Stimulated activated naive CD4-positive, alpha-beta T cell treated with Interleukin-2 at 50 U/mL for 16 hours (primary cell): ENCODE measurements at regions not wholly inside any gene's neighbourhood (a gene's known extent, or its start where the extent isn't known, plus 50 kb on each side); places are given as distances from the start of the nearest gene placed in this dataset.
"Not testable (repeated sequence)": the region's sequence is repeated elsewhere in the genome, so short reads cannot be mapped to it uniquely, and the experiment has no call there.

Experiments used
- DNase-seq: peaks from one replicate; lab custom pipeline; 2025; lab: John Stamatoyannopoulos, UW

DNA sequence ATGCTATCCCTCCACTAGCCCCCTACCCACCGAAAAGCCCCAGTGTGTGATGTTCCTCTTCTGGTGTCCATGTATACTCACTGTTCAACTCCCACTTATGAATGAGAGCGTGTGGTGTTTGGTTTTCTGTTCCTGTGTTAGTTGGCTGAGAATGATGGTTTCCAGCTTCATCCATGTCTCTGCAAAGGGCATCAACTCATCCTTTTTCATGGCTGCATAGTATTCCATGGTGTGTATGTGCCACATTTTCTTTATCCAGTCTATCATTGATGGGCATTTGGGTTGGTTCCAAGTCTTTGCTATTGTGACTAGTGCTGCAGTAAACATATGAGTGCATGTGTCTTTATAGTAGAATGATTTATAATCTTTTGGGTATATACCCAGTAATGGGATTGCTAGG, 599.3 kb upstream of the B3GAT1 start:
- DNase-seq: not testable (repeated sequence)

DNA sequence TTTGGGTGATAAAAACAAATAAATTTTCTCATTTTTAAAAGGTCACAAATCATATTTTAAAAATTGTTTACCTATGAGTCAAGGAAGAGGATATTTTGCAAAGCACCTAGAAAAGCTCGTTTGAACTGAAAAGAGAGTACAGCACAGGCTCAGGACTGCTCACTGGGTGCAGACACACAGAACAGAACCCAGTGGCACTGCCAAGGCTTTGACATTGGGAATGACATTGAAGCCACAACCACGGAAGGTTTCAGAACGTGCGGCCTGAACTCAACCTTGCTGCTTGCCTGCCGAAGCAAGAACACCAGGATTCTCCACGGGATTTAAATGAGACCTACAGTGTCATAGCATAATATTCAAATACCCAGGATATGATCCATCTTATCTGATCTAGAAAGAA, 597.1 kb upstream of the B3GAT1 start:
- DNase-seq: no peak

DNA sequence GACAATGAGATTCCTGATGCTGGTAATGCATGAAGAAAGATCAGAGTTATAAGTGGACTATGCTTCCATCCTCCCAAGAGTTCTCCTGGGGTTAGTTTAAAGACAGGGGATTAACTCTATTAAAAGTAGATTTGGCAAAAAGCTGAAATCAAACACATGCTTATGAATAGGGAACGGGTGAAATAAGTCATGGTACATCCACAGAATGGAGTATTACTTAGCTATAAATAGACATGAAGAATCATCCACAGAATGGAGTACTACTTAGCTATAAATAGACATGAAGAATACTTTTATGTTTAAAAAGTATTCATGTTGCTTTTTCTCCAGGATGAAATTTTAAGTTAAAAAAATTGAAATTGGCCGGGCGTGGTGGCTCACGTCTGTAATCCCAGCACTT, 596.4 kb upstream of the B3GAT1 start:
- DNase-seq: no peak

DNA sequence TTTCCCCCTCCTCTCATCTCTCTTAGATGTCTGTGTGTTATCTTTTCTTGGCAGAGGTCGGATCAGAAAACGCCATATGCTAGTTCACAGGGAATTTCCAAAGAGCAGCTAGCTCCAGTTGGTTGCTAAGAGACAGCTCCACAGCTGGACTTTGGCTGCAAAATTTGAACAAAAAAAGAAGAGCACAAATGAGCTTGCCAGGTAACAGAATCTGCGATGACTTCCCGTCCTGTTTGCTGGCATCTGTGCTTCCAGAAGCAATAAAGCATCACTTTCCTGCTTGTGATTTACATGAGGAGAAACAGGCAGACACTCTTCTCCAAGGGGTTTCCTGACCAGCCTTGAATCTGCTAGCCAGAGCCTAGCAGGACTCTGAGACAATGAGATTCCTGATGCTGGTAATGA, 596.0 kb upstream of the B3GAT1 start:
- no peak for DNase-seq

DNA sequence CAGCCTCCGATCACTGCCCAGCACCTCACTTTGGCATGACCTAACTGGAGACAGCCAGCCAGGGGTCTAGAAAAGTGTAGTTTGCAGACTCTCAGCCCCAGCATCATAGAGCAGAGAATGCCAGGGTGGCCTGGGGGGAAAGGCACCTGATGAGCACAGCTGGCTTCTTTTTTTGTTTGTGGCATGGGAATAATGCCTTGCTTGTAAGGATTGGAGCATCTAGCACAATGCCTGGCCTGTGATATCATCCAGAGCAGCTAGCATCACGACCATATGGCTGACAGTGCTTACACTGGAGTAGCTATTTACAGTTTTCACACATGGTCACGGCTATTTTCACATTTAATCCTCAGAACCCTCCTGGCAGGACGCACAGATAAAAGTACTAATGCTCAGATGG, 594.8 kb upstream of the B3GAT1 start:
- no peak for DNase-seq

DNA sequence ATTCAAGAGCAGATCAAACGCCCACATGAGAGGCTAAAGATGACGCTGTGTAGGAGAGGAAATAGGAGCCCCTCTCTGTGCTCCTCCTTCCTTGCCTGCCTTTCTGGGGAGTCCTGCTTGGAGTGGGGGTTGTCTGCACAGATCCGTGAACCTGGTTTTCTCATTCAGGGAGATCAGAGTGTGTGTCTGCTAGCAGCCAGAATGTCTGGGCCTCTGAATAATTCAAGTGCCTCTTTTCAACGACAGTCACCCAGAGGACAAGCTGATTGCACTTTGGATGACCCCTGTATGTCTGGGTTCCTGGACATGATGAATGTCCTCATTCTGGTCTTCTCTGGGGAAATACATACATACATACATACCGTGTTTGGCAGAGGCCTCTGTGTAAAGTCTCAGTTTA, 592.5 kb upstream of the B3GAT1 start:
- no peak for DNase-seq

DNA sequence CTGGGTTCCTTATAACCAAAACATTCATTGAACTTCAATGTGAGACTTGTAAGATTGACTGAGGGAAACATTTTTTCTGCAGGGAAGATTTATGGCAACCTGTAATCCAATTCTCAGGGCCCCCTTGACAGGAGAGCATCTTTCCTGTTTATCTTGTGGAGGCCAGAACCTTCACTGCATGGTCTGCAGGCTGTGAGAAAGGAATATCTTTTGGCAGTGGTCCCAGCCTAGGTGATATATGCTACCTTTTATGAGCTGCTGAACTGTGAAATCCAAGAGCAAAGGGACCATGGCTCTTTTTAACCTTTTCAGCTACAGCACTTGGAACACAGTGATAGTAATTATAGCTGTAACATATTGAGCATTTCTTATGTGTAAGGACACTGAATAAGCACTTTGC, 590.2 kb upstream of the B3GAT1 start:
- no peak for DNase-seq

DNA sequence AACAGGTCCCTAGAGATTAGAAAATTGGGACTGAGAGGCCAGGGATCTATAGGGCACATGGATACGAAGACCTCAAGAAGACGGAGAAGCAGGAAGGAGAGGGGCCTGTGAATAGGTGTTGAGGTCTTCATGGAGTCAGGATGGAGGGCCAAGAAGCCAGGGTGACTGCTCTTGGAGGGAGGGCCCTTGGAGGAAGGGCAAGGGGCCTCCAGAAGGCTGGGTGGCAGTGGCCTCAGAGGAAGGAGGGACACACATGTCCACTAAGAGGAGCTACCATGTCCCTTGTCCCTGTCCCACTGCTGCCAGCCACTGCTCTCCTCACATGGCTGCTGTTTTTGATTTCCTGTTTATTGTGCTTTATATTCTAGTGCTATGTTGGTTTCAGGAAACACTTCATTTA, 589.5 kb upstream of the B3GAT1 start:
- DNase-seq: no peak

DNA sequence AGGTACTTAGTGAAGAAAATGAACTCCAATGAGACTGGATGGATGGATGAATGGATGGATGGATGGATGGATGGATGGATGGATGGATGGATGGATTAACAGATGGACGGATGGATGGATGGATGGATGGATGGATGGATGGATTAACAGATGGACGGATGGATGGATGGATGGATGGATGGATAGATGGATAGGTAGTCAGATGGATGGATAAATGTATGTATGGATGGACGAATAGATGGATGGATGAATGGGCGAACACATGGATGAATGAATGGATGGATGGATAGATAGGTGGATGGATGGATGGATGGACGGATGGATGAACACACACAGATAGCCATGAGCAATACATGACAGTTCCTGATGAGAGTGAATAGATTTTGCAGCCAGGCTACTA, 589.0 kb upstream of the B3GAT1 start:
- DNase-seq: not testable (repeated sequence)

DNA sequence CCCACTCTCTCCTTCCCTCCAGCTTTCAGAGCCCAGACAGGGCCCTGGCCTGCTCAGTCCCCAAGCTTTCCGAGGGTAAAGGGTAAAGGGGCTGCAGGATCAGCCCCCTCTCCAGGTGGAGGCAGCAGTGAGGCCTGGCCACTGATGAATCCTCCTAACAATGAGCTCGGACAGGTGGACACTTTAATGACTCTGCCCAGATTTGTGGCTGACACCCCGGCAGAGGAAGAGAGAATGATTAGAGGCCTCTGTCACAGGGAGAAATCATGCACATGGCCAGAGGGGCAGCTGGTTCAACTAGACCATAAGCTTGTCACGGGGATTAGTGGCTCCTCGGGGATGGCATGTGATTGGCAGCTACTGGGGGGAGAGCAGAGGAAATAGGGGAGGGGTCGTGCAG, 587.5 kb upstream of the B3GAT1 start:
- no peak for DNase-seq

DNA sequence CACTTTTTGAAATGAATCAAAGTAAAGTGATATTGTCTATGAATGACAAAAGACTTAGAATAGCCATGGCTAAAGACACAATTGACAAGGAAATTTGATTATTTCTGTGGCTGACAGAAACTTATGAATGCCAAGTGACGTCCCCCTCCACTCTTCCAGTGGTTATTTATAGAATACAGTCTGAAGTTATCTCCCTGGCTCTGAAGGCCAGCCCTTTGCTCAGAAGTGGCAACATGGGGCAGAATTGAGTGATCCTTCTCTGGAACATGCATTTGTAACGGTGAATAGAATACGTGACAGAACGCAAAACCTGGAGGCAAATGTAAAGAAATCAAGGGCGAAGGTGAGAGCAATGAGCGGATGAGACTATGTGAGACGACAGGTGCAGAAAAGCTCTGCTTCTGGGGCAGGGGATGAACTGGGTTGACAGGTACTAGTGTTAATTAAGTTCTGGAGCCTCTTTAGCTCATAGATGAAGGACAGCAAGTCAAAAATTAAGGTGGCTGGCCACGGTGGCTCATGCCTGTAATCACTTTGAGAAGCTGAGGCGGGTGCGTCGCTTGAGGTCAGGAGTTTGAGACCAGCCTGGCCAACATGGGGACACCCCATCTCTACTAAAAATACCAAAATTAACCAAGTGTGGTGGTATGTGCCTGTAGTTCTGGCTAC, 585.7 kb upstream of the B3GAT1 start:
- no peak for DNase-seq

DNA sequence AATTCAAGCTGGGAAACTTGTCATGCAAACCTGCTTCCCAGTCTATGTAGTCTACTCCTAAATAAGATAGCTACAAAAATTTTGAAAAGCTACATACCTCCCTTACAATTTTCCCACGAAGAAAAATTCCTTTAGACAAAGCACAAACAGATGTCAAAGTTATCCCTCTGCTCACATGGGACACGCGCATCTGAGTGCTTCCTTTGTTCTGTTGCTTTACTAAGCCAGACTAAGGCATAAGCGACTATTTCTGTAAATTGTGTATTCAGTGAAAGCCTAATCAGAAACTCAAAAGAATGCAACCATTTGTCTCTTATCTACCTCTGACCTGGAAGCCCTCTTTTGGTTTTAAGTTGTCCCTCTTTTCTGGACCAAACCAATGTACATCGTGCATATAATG, 583.7 kb upstream of the B3GAT1 start:
- DNase-seq: no peak

DNA sequence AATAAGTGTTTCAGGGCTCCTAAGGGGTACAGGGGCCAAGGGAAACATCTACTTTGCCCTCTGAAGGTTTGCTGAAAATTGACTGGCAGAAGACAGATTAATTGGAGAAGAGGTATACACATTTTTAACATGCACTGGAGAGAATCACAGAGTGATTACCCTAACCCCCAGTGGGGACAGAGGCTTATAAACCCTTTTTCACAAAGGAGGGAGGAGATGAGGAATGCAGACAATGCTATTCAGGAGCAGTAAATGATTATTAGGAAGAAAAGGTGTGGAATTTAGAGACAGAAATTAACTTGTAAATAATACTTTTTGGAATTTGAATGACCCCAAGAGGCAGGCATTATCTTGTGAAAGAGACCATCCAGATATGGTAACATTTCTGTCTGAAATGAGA, 582.4 kb upstream of the B3GAT1 start:
- no peak for DNase-seq

DNA sequence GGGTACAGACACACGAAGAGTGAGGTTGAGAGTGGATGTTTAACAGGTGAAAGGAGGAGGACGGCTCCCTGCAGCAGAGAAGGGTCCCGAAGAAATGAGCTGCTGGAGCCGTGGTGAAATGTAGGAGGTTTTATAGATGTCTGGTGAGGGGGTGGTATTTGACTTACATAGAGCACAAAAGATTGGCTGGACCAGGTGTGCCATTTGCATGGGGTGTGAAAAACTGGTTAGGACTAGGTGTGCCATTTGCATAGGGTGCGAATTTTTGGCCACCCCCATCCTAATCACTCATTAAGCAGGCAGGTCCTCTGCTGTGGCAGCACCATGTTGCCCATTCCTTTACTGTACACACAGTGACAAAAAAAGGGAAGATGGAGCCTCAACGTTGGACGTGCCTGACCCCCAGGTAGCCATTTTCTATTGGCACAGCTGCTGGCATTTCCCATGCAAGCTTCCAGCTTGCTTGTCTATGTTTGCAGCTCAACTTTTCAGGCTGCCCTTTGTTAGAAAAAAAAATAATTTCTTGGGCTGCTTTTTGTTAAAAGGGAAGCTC, 581.7 kb upstream of the B3GAT1 start:
- no peak for DNase-seq

DNA sequence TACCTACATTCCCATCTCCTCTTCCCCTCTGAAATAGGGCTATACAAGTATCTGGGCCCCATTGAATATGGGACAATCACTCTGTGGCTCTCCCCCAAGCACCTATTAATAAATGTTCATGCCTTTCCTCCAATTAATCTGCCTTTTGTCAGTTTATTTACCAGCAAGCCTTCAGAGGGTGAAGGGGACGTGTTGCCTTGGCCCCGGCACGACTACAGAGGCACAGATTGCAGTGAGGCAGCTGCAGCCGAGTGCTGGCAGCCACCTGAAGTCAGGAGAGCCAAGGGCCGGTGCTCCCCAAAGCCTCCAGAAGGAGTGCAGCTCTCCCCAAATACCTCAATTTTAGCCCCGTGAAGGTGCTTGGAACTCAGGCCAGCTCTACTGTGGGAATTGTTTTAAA, 580.9 kb upstream of the B3GAT1 start:
- DNase-seq: no peak

DNA sequence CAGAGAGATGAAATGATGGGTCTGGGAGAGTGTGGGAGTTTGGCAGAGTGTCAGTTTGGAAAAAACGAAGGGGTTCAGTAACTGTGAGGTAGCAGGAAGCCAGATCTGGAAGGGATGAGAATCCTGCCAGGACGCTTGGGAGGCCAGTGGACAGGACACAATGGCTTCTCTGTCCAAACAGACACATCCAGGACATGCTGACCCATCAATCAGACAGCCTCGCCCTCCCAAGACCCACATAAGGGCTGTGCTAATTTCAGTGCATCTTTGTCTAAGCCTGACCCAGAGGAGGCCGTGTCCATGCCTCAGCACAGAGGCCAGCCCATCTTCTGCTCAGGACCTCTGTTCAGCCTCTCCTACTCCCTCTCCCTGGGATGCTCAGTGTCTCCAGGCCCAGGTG, 576.5 kb upstream of the B3GAT1 start:
- DNase-seq: no peak

DNA sequence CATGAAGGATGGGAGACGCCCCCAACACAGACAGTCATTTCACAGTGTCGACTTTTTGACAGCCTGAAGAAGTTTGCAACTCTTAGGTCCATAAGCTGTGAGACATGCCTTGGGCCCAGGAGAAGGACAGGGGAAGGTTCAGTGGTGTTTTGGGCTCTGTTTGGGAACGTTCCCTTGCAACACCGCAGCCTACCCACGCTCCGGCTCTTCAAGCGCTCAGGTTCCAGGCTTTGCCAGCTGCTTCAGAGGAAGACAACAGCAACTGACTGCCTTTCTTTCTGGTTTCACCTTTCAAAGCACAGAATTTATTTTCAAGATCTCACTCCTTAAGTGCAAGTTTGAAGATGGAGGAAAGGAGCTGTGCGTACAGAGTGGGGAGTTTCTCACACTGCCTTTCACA, 575.8 kb upstream of the B3GAT1 start:
- DNase-seq: no peak

DNA sequence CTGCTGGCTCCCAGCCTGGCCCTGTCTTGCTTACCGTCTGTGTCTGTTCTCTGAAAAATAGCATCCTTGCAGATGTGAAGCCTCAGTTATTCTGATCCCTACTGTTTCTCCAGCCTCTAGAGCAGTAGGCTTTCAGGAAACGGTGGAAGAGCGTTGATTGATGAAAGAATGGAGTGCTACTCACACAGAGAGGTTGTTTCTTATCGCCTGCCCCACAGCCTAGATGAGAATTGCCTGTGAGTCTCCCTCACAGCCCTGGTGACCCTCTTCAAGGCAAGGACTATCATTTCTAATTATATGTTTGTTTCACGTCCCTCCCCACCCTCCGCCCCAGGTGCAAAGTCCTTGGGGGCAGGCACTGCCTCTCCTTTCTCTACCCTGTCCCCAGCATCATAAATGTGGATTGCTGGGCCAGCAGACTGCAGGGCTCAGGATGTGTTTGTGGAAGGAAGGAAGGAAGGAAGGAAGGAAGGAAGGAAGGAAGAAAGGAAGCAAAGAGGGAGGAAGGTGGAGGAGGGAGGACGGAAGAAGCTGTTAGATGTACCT, 575.3 kb upstream of the B3GAT1 start:
- DNase-seq: no peak

DNA sequence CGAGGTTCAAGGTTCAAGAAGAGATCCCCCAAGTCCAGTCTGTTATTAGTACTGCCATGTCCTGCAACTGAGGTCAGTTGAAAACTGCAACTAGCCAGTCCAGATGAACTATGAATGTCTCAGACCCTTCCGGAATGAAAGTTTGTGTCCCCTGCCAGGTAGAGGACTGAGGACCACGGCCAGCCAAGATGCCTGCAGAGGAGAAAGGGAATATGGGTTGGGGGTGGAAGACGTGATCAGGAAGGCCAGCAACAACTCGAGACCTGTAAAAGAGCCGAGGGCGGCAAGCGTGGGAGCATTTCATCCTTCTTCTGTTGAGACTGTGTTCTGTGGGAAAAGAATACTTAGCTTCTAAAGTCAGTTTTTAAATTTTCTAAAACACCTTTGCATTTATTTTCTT, 572.4 kb upstream of the B3GAT1 start:
- DNase-seq: no peak

DNA sequence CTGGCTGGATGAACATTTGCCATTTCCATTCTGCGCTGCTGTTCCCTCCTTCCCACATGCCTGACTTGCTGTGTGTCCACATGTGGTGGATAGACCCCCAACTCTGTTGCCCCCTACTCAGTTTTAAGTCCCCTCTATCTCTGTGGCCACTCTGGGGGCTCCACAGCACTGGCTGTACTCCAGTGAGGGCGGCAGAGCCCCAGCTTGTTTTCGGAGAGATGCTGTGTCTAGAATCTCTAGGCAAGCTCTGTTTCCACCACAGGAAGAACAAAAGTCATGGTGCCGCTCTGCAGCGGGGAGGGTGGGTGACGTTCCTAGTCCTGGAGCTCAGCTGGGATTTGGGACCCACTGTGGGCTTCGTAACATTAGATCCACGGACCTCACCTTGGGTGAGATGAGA, 570.4 kb upstream of the B3GAT1 start:
- not testable (repeated sequence) for DNase-seq

DNA sequence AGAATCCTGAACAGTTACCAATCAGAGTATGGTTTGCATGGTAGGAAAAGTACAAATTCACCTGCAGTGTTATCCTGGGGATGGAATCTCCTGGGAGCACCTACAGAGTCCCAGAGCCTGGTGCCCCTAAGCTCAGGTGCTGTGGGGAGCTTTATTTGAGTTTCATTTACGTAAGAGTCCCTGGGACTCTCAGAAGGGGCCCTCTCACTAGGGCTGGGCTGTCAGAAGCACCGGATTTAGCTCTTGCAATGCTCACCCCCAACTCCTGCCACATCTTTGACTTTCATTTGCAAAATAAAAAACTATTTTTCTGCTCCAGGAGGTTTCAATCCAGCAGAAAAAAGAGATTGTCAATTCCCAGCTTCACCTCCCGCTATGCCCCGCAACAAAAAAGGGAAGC, 569.8 kb upstream of the B3GAT1 start:
- DNase-seq: no peak

DNA sequence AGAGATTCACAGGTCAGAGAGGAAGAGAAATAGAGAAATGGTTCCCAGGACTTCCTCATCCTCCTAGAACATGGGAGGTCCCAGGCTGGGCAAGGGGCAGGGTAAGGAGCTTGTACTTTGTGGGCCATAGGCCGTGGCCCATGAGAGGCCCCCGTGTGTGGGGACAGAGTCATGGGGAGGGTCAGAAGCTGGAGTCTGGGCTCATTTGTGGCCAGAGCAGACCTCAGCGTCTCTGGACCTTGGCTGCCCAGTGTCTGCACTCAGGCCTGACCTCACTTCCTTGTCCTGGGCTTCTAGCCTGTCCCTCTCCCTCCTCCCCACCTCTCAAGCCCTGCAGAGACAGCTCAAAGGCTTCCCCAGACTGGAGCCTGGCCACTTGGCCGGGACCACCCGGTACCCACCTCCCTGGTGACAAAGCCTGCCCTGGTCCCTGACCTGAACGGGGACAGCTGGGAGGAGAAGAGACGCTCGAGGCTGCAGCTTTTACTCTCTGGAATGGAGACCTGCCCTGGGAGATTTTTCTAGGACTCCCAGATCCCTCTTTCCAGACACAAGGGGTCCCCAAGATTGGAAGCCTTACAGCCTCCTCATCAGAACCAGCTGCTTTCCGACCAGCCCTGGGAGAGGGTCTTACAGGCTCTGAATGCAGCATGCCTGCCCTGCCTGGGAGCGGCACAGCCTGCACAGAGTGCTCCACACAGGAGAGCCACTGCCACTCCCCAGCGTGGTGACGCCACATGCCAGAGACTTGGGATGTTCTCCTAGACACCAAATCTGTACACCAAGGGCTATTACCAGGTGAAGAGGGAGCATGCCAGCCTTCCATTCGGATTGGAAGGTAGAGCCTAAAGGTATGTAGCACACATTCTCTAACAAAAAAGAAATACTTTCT, 569.0 kb upstream of the B3GAT1 start:
- DNase-seq: no peak

DNA sequence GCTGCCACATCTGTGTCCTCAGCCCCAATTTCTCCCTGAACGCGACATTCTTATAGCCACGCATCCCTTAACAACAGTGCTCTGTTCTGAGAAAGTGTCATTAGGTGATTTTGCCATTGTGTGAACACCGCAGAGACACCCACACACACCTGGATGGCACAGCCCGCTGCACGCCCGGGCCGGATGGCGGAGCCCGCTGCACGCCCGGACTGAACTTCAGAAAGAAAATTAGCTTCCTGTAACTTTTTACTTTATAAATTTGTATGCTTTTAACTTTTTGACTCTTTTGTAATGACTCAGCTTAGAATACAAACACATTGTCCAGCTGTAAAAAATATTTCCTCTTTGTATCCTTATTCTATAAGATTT, 567.0 kb upstream of the B3GAT1 start:
- DNase-seq: not testable (repeated sequence)
